ENCODE measurements at regions not wholly inside any gene's neighbourhood (a gene's known extent, or its start where the extent isn't known, plus 50 kb on each side); places are given as distances from the start of the nearest gene placed in this dataset.

GRCh38 chr1:2925918-2926317 is 95.3 kb upstream of the ACTRT2 start:
- no peak overlapping the region for H3K4me3 ChIP-seq (ENCODE audit: low read depth, low read length)
- H3K27ac ChIP-seq (ENCODE audit: insufficient read depth, low read length, poor library complexity, severe bottlenecking): no peak overlapping the region
- H3K36me3 Mint-ChIP-seq: no peaks in the 10 kb centered on the region
- no peaks in the 10 kb centered on the region for H3K4me1 ChIP-seq (ENCODE audit: control insufficient read depth, insufficient read depth, low read length, poor library complexity, severe bottlenecking)
- DNase-seq: no peak
- no peak for ATAC-seq (ENCODE audit: low read depth in 2 of 2)
- H3K27me3 Mint-ChIP-seq: no peaks in the 10 kb centered on the region
- H3K9me3 ChIP-seq (ENCODE audit: control insufficient read depth in 2 of 2, low read length in 2 of 2): no peaks in the 10 kb centered on the region
- H3K27me3 ChIP-seq (ENCODE audit: control insufficient read depth, insufficient read depth, low read length): no peaks in the 10 kb centered on the region
- H3K4me3 Mint-ChIP-seq: no peak overlapping the region
- peak overlapping the region in 1 of 3 donors; percentile 71 for H3K27ac Mint-ChIP-seq
- H3K4me1 Mint-ChIP-seq: no peaks in the 10 kb centered on the region
- no peaks in the 10 kb centered on the region for H3K9me3 Mint-ChIP-seq
- no peaks in the 10 kb centered on the region for H3K36me3 ChIP-seq (ENCODE audit: control insufficient read depth, insufficient read depth, low read length)

GRCh38 chr1:2926447-2927055 is 94.7 kb upstream of the ACTRT2 start:
- DNase-seq (no peak), ATAC-seq (ENCODE audit: low read depth in 2 of 2) (no peak)
- H3K4me3 ChIP-seq (ENCODE audit: low read depth, low read length): no peak overlapping the region
- no peaks in the 10 kb centered on the region for H3K4me1 ChIP-seq (ENCODE audit: control insufficient read depth, insufficient read depth, low read length, poor library complexity, severe bottlenecking)
- no peak overlapping the region for H3K27ac ChIP-seq (ENCODE audit: insufficient read depth, low read length, poor library complexity, severe bottlenecking)
- H3K9me3 ChIP-seq (ENCODE audit: control insufficient read depth in 2 of 2, low read length in 2 of 2): no peaks in the 10 kb centered on the region
- Mint-ChIP-seq H3K27me3 (no peaks in the 10 kb centered on the region), H3K4me1 (no peaks in the 10 kb centered on the region), H3K36me3 (no peaks in the 10 kb centered on the region), H3K9me3 (no peaks in the 10 kb centered on the region), H3K4me3 (no peak overlapping the region), H3K27ac (peak overlapping the region in 1 of 3 donors; percentile 71)
- H3K36me3 ChIP-seq (ENCODE audit: control insufficient read depth, insufficient read depth, low read length): no peaks in the 10 kb centered on the region
- no peaks in the 10 kb centered on the region for H3K27me3 ChIP-seq (ENCODE audit: control insufficient read depth, insufficient read depth, low read length)

- Mint-ChIP-seq H3K4me3 (no peak overlapping the region), H3K27ac (no peak overlapping the region), H3K36me3 (no peaks in the 10 kb centered on the region), H3K9me3 (no peaks in the 10 kb centered on the region), H3K27me3 (no peaks in the 10 kb centered on the region), H3K4me1 (no peaks in the 10 kb centered on the region)
- DNase-seq (no peak), ATAC-seq (ENCODE audit: low read depth in 2 of 2) (no peak)
- H3K27ac ChIP-seq (ENCODE audit: insufficient read depth, low read length, poor library complexity, severe bottlenecking): no peak overlapping the region
- no peaks in the 10 kb centered on the region for H3K9me3 ChIP-seq (ENCODE audit: control insufficient read depth in 2 of 2, low read length in 2 of 2)
- H3K4me3 ChIP-seq (ENCODE audit: low read depth, low read length): no peak overlapping the region
- no peaks in the 10 kb centered on the region for H3K4me1 ChIP-seq (ENCODE audit: control insufficient read depth, insufficient read depth, low read length, poor library complexity, severe bottlenecking)
- no peaks in the 10 kb centered on the region for H3K36me3 ChIP-seq (ENCODE audit: control insufficient read depth, insufficient read depth, low read length)
- no peaks in the 10 kb centered on the region for H3K27me3 ChIP-seq (ENCODE audit: control insufficient read depth, insufficient read depth, low read length)
These were observed 93.6 kb upstream of the ACTRT2 start for GRCh38 chr1:2927393-2928360.

GRCh38 chr1:2928366-2929325 is 92.6 kb upstream of the ACTRT2 start:
- Mint-ChIP-seq H3K4me3 (no peak overlapping the region), H3K27me3 (no peaks in the 10 kb centered on the region), H3K9me3 (no peaks in the 10 kb centered on the region), H3K36me3 (no peaks in the 10 kb centered on the region), H3K4me1 (no peaks in the 10 kb centered on the region), H3K27ac (no peak overlapping the region)
- H3K27me3 ChIP-seq (ENCODE audit: control insufficient read depth, insufficient read depth, low read length): no peaks in the 10 kb centered on the region
- no peaks in the 10 kb centered on the region for H3K4me1 ChIP-seq (ENCODE audit: control insufficient read depth, insufficient read depth, low read length, poor library complexity, severe bottlenecking)
- H3K4me3 ChIP-seq (ENCODE audit: low read depth, low read length): no peak overlapping the region
- DNase-seq: no peak
- H3K9me3 ChIP-seq (ENCODE audit: control insufficient read depth in 2 of 2, low read length in 2 of 2): no peaks in the 10 kb centered on the region
- no peak for ATAC-seq (ENCODE audit: low read depth in 2 of 2)
- no peak overlapping the region for H3K27ac ChIP-seq (ENCODE audit: insufficient read depth, low read length, poor library complexity, severe bottlenecking)
- H3K36me3 ChIP-seq (ENCODE audit: control insufficient read depth, insufficient read depth, low read length): no peaks in the 10 kb centered on the region

GRCh38 chr1:2929335-2929734 is 91.9 kb upstream of the ACTRT2 start:
- no peak for DNase-seq
- Histone ChIP-seq H3K9me3 (ENCODE audit: control insufficient read depth in 2 of 2, low read length in 2 of 2) (no peaks in the 10 kb centered on the region), H3K27me3 (ENCODE audit: control insufficient read depth, insufficient read depth, low read length) (no peaks in the 10 kb centered on the region), H3K27ac (ENCODE audit: insufficient read depth, low read length, poor library complexity, severe bottlenecking) (no peak overlapping the region), H3K4me3 (ENCODE audit: low read depth, low read length) (no peak overlapping the region), H3K4me1 (ENCODE audit: control insufficient read depth, insufficient read depth, low read length, poor library complexity, severe bottlenecking) (no peaks in the 10 kb centered on the region), H3K36me3 (ENCODE audit: control insufficient read depth, insufficient read depth, low read length) (no peaks in the 10 kb centered on the region)
- Mint-ChIP-seq H3K36me3 (no peaks in the 10 kb centered on the region), H3K9me3 (no peaks in the 10 kb centered on the region), H3K27ac (no peak overlapping the region), H3K27me3 (no peaks in the 10 kb centered on the region), H3K4me1 (no peaks in the 10 kb centered on the region), H3K4me3 (no peak overlapping the region)
- no peak for ATAC-seq (ENCODE audit: low read depth in 2 of 2)

GRCh38 chr1:2930016-2930815 is 91.1 kb upstream of the ACTRT2 start:
- DNase-seq (no peak), ATAC-seq (ENCODE audit: low read depth in 2 of 2) (no peak)
- no peak overlapping the region for H3K27ac Mint-ChIP-seq
- H3K4me1 Mint-ChIP-seq: no peaks in the 10 kb centered on the region
- H3K36me3 ChIP-seq (ENCODE audit: control insufficient read depth, insufficient read depth, low read length): no peaks in the 10 kb centered on the region
- H3K9me3 Mint-ChIP-seq: no peaks in the 10 kb centered on the region
- no peak overlapping the region for H3K4me3 ChIP-seq (ENCODE audit: low read depth, low read length)
- no peaks in the 10 kb centered on the region for H3K9me3 ChIP-seq (ENCODE audit: control insufficient read depth in 2 of 2, low read length in 2 of 2)
- H3K4me1 ChIP-seq (ENCODE audit: control insufficient read depth, insufficient read depth, low read length, poor library complexity, severe bottlenecking): no peaks in the 10 kb centered on the region
- no peak overlapping the region for H3K4me3 Mint-ChIP-seq
- no peaks in the 10 kb centered on the region for H3K27me3 ChIP-seq (ENCODE audit: control insufficient read depth, insufficient read depth, low read length)
- no peaks in the 10 kb centered on the region for H3K36me3 Mint-ChIP-seq
- H3K27me3 Mint-ChIP-seq: no peaks in the 10 kb centered on the region
- no peak overlapping the region for H3K27ac ChIP-seq (ENCODE audit: insufficient read depth, low read length, poor library complexity, severe bottlenecking)

Measured in CD4-positive, CD25-positive, alpha-beta regulatory T cell (primary cell).